Nephron (organoid): ENCODE measurements at regions not wholly inside any gene's neighbourhood (a gene's known extent, or its start where the extent isn't known, plus 50 kb on each side); places are given as distances from the start of the nearest gene placed in this dataset.

Source experiments
- H3K27ac Mint-ChIP-seq, 3 experiments: 2 replicates each; pipeline ENCODE4 v1.8.0; 2020; ENCODE audit warnings: mixed read lengths in 3 of 3, mild to moderate bottlenecking in 2 of 3, moderate library complexity in 1 of 3
- H3K27me3 Mint-ChIP-seq: 2 replicates; pipeline ENCODE4 v1.8.0; 2021; ENCODE audit warnings: low read depth, mild to moderate bottlenecking, moderate library complexity, mixed read lengths
- H3K36me3 Mint-ChIP-seq: 2 replicates; pipeline ENCODE4 v1.8.0; 2020; ENCODE audit warnings: low read depth, mixed read lengths
- H3K4me1 Mint-ChIP-seq: 2 replicates; pipeline ENCODE4 v1.8.0; 2020; ENCODE audit warnings: mixed read lengths
- H3K4me3 Mint-ChIP-seq, 3 experiments: 2 replicates each; pipeline ENCODE4 v1.8.0; 2020; ENCODE audit warnings: mild to moderate bottlenecking in 3 of 3, mixed read lengths in 3 of 3, moderate library complexity in 2 of 3
- H3K9me3 Mint-ChIP-seq: 2 replicates; pipeline ENCODE4 v1.8.0; 2020; ENCODE audit warnings: mixed read lengths
- CTCF ChIP-seq, 3 experiments: fragments of 200-600 bp; sonication (generic); IDR thresholded peaks; one replicate each; pipeline ENCODE4 v1.5.0; 2021; ENCODE audit warnings: antibody characterized with exemption in 3 of 3; ENCODE audit not compliant: unreplicated experiment in 3 of 3

GRCh38 chr7:56493704-56494450 lies 377.7 kb upstream of the NUPR2 start:
- no peak overlapping the region for H3K4me3 Mint-ChIP-seq
- no peaks in the 10 kb centered on the region for H3K27me3 Mint-ChIP-seq
- H3K36me3 Mint-ChIP-seq = peaks cover 6% of the 10 kb centered on the region
- H3K27ac Mint-ChIP-seq = no peak overlapping the region
- no peaks in the 10 kb centered on the region for H3K4me1 Mint-ChIP-seq
- TF ChIP-seq CTCF (IDR thresholded peaks at IDR 0.05; ENCODE audit: unreplicated experiment in 3 of 3) = no peak
- H3K9me3 Mint-ChIP-seq = peaks cover 40% of the 10 kb centered on the region

GRCh38 chr7:56493196-56493595 lies 377.0 kb upstream of the NUPR2 start:
- Mint-ChIP-seq H3K4me3 (no peak overlapping the region), H3K36me3 (peaks cover 9% of the 10 kb centered on the region), H3K27ac (no peak overlapping the region), H3K9me3 (peaks cover 42% of the 10 kb centered on the region), H3K4me1 (no peaks in the 10 kb centered on the region), H3K27me3 (no peaks in the 10 kb centered on the region)
- TF ChIP-seq CTCF (IDR thresholded peaks at IDR 0.05; ENCODE audit: unreplicated experiment in 3 of 3) = no peak

GRCh38 chr7:56491636-56492425 lies 375.6 kb upstream of the NUPR2 start:
- Mint-ChIP-seq H3K27me3 (no peaks in the 10 kb centered on the region), H3K36me3 (peaks cover 9% of the 10 kb centered on the region), H3K9me3 (peaks cover 43% of the 10 kb centered on the region), H3K27ac (no peak overlapping the region), H3K4me3 (no peak overlapping the region), H3K4me1 (no peaks in the 10 kb centered on the region)
- no peak for TF ChIP-seq CTCF (IDR thresholded peaks at IDR 0.05; ENCODE audit: unreplicated experiment in 3 of 3)

GRCh38 chr7:56483861-56484550 lies 367.8 kb upstream of the NUPR2 start:
- Mint-ChIP-seq H3K4me1 (no peaks in the 10 kb centered on the region), H3K9me3 (peaks cover 61% of the 10 kb centered on the region), H3K4me3 (no peak overlapping the region), H3K27me3 (no peaks in the 10 kb centered on the region), H3K36me3 (peaks cover 12% of the 10 kb centered on the region), H3K27ac (no peak overlapping the region)
- TF ChIP-seq CTCF (IDR thresholded peaks at IDR 0.05; ENCODE audit: unreplicated experiment in 3 of 3) = no peak

- TF ChIP-seq CTCF (IDR thresholded peaks at IDR 0.05; ENCODE audit: unreplicated experiment in 3 of 3) = no peak
- Mint-ChIP-seq H3K27ac (no peak overlapping the region), H3K4me3 (no peak overlapping the region), H3K27me3 (no peaks in the 10 kb centered on the region), H3K9me3 (peaks cover 60% of the 10 kb centered on the region), H3K36me3 (peaks cover 8% of the 10 kb centered on the region), H3K4me1 (no peaks in the 10 kb centered on the region)
These were observed 366.9 kb upstream of the NUPR2 start for GRCh38 chr7:56483153-56483552.
